ENCODE measurements at regions not wholly inside any gene's neighbourhood (a gene's known extent, or its start where the extent isn't known, plus 50 kb on each side); places are given as distances from the start of the nearest gene placed in this dataset.

GRCh38 chr3:23096041-23096440, 107.1 kb upstream of the UBE2E2 start:
- TF ChIP-seq CTCF (IDR thresholded peaks at IDR 0.05) (no peak), POLR2A (IDR thresholded peaks at IDR 0.05) (no peak)
